GM11168 (cell line): ENCODE measurements at regions not wholly inside any gene's neighbourhood (a gene's known extent, or its start where the extent isn't known, plus 50 kb on each side); places are given as distances from the start of the nearest gene placed in this dataset.
"Not testable (repeated sequence)": the region's sequence is repeated elsewhere in the genome, so short reads cannot be mapped to it uniquely, and the experiment has no call there.

Experiments used
- in situ Hi-C: fragments of 300-500 bp; cut with MboI; formaldehyde crosslinking; loops from one replicate; pipeline ENCODE4 v1.12.0; 2022; ENCODE audit warnings: low sequenced_read_pairs; ENCODE audit not compliant: unreplicated experiment

DNA sequence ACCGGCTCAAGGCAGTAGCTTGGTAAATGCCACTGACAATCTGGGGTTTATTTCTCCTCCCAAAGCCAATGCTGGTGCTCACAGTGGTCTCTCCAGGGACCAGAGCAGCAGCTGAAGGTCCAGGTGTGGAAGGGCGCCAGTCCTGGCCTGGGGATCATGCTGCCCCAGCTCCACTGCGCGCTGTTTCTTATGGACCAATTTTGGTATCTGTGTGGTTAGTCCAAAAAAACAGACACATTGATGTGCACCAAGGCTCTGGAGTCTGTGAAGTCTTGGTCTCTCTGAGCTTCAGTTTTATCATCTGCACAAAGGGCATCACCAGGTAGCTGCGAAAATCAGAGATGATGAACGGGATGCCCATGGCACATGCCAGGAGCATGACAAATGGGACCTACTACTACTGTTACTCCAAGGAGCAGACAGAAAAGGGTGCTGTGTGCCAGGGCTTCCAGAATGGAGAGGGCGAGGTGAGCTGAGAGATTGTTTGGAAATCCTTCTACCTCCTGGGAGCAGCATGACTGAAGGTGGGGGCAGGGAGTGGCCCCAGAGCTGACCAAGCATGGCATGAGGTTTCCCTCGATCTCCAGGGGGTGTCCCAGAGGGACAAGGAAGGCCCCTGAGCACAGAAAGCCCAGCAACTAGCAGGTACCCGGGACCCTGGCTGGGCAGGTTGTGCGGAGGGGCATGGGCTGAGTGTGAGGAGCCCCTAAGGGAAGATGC is 134.3 kb upstream of the PRR20G start:
- in situ Hi-C loops = no loop called here

DNA sequence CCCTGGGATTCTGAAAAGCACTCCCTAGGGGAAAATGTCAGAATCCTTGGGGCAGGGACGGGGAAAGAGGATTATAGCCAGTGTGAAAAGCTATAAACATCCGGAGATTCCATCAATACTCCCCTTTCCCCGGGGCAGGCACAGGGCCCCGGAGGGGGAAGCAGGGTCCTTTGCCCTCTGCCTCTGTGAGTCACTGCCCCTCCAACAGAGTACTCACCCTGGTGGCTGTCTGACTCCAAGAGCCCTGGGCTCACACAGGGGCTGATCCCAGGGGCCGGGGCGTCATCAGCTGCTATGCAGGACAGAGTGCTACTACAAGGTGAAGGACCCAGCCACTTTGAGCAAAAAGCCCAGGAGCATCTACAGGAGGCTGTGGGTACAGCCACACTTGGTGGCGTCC is 133.0 kb upstream of the PRR20G start:
- in situ Hi-C loops = no loop called here

DNA sequence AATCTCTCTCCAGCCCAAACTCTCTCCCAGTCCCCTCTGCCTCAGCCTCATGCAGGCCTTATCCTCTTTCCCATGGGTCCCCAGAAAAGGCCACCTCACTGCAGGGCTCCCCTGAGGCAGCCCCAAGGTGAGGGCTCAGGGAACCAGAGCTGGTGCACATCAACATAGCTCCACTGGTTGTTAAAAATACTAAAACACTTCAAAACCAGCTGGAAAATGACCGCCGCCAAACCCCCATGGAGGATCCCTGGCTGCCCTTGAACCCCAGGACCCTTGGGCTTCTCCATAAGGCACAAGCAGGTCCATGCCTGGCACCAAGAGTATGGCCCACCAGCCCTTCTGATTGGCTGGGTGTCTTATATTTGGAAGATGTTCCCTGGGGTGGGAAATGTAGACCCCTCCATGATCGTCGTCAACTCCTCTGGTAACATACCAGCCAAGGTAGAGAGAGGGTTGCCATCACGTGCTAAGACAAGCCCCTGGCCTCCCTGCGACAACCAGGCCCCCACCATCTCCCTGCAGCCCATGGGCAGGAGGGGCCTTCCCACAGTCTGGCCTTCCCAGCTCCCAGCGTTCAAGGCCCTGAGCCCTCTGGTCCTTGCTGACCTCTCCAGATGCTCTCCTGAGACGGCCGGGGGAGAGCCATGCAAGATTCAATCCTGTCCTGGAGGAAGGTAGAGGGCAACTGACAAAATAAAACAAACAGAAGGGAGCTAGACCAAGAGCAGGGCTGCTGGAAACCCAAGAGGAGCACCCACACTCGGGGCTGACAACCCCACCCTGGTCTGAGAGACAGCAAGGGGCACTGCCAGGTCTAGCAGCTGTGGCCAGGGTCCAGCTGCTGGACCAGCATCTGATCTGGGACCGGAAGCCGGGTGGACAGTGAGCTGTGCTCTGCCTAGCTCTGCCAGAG is 132.1 kb upstream of the PRR20G start:
- in situ Hi-C loops = no loop called here

- in situ Hi-C loops = no loop called here
Observed at GRCh38 chr3:127419182-127419581, 131.3 kb upstream of the PRR20G start.

DNA sequence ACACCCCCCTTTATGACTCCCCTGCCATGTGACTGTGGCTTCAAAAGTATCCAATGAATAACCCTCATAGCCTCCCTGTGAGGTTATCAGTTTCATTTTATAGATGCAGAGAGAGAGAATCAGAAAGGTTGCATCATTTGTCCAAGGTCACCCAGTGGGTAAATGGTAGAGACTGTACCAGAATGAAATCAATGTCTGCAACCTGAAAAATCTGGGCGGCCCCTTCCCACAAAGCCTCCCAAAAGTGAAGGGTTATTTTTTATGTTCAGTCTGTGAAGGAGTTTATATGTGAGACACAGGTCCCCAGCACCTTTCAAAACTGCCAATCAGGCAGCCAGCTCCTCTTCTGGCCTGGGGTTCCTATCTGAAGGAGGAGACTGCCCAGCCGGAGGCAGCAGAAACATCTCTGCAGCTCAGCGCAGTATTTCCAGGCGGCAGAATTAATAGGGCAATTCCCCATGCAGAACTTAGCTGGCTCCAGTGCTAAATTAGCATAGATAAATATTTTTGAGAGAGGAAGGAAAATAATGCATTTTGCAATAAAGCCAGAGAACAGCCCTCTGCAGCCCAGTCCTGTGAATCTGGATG is 130.8 kb upstream of the PRR20G start:
- in situ Hi-C loops = no loop called here

DNA sequence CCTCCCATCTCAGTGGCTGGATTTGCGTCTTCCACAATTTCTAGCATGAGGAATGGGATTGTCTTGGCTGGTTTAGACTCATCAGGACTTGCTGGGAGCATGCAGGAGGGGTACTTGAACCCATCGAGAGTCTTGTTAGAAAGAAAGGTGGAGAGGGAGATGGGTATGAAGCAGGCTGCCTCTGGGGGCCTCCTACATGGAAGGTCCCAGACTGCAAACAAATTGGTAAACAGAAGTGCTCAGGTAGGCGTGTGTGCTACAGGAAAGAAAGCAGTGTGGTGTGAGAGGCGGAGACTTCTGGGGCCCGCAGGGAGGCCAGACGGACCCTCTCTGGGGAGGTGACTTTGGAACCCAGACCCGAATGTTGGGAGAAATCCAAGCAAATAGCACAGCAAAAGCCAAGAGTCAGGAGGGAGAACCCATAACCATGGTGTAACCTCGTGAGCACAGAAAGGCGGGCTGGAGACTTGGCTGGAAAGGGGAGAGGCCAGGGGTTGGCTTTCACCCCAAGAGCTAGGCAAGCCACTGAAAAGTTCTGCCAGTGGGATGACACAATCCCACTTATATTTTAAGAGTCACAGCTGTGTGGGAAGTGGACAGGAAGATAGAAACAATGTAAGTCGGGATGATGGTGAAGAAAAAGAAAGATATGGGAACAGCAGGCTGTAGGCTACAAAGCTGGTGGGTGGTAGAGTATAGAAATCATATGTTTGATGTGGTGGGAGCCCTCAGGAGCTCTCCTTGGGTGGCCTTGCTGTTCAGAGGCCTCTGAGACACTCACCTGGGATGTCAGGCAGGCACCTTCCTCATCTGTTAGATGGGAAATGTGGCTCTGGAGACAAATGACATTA is 130.1 kb upstream of the PRR20G start:
- in situ Hi-C loops = no loop called here

GRCh38 chr3:127413871-127414270 is 126.0 kb upstream of the PRR20G start:
- in situ Hi-C loops = no loop called here

DNA sequence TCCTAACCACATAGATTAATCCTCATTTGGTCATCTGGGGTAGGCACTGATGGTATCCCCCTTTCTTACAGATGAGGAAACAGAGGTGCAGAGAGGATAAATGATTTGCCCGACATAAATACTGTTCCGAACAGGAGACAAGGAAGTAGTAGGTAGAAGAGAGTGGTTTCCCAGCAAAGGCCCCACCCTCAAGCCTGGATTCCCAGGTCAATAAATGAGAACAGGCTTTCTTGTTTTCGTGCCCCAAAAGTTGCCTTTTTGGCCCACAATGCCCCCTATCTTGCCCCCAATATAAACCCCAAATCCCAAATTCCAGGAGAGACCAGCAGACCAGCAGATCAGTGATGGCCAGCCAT is 125.5 kb upstream of the PRR20G start:
- in situ Hi-C loops = no loop called here

GRCh38 chr3:127412578-127413317 is 124.9 kb upstream of the PRR20G start:
- in situ Hi-C loops = no loop called here

- in situ Hi-C loops = not testable (repeated sequence)
Observed at GRCh38 chr3:127411875-127412274, 124.0 kb upstream of the PRR20G start.

DNA sequence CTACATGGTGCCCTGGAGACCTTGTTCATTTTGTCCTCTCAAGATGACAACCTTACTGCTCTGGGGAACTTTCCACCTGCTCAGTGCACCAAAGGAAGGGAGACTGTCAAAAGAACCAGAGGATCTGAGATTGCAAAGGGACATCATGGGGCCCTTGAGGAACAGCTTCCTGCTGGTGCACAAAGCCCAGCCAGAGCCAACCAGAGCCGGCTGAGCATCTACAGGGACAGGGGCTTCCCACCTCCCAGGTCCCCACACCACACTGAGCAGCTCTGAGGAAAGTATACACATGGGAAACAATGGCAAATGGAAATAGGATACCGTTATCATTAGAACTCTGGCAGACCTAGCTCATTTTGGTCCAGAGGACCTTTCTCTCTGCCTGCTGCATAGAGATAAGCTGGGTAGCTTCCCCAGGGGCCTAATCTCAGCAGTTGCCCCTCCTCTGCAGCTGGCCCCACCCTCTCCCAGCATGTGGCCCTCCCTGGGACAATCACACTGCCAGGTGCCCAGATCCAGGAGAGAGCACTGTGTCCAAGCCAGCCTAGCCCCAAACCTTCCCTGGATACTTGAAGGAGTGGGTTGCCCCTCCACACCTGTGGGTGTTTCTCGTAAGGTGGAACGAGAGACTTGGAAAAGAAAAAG is 123.4 kb upstream of the PRR20G start:
- in situ Hi-C loops = no loop called here

DNA sequence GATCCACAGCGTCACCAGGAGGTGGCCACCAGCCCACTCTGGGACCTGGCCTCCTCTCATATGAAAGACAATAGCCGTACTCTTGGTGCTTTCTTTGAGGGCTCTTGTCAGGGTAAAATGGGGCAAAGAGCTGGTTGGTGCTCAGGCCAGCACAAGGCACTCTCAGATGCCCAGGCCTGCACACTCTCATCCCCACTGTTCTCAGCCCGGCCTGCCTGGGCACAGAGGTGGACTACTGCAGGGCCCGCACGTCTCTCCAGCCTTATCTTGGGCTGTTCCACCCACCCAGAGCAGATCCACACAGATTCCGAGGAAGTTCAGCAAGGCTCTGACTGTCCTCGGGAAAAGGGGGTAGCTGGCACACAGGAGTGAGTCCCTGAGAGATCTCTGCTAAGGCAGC is 122.8 kb upstream of the PRR20G start:
- in situ Hi-C loops = no loop called here

DNA sequence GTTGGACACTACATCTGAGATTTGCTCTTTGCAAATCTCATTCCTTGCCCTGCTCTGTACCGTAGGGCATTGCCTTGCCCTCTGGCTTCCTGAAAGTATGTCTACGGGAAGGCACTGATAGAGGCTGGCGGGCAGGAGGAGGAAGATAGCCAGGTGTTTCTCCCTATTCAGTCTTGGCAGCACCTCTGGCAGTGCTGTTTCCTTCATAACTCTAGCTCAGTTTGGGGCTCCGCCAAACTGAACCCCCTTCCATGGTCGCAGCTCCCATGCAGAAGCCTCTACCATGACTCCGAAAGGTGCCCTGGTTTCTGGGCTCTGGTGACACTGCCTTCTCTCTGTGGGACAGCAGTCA is 122.3 kb upstream of the PRR20G start:
- in situ Hi-C loops = no loop called here

- in situ Hi-C loops = no loop called here
Observed at GRCh38 chr3:127409421-127410136, 121.7 kb upstream of the PRR20G start.

GRCh38 chr3:127408684-127409420 is 121.0 kb upstream of the PRR20G start:
- in situ Hi-C loops = no loop called here

- in situ Hi-C loops = no loop called here
Observed at GRCh38 chr3:127408022-127408683, 120.3 kb upstream of the PRR20G start.
